SU-DHL-6 (cell line): ENCODE measurements at regions not wholly inside any gene's neighbourhood (a gene's known extent, or its start where the extent isn't known, plus 50 kb on each side); places are given as distances from the start of the nearest gene placed in this dataset.

ENCODE experiments used
- CTCF ChIP-seq: fragments of 200-600 bp; sonication (generic); IDR thresholded peaks from one replicate; pipeline ENCODE4 v1.5.1; 2017; ENCODE audit warnings: antibody characterized with exemption, mild to moderate bottlenecking, low read length, moderate library complexity; ENCODE audit not compliant: insufficient read depth, poor library complexity, severe bottlenecking
- EZH2phosphoT487 ChIP-seq: fragments of 200-600 bp; sonication (generic), shearing (Covaris generic); conservative IDR thresholded peaks from 2 replicates; pipeline ENCODE4 v1.6.1; 2018; ENCODE audit warnings: mild to moderate bottlenecking, antibody characterized with exemption, low read length, moderate library complexity, mixed read lengths

DNA sequence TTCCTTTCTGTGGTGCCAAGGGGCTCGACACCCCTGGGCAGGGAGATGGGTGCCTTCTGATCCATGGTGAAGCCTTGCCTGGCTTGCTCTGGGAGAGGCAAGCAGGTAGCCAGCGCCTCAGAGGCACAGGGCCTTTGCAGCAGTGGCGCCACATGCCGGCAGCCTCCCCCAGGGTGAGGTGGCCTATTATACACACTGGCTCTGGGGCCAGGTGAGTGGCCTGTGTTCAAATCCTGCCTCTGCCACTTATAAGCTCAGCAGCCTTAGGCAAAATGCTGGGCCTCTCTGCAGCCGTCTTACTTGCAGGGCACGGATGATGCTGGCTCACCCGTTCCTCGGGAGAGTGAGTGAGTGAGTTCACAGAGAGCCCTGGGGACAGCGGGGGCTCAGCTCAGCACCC is 176.9 kb downstream of the TFAP2C start:
- TF ChIP-seq CTCF: no peak
- TF ChIP-seq EZH2phosphoT487: no peak
